A204.1 (cell line): ENCODE measurements at regions not wholly inside any gene's neighbourhood (a gene's known extent, or its start where the extent isn't known, plus 50 kb on each side); places are given as distances from the start of the nearest gene placed in this dataset.

Experiments
- FAIRE-seq: peaks from 2 replicates; lab custom pipeline; 2012; peaks lifted over from hg19 to GRCh38; lab: Jason Lieb, UNC

DNA sequence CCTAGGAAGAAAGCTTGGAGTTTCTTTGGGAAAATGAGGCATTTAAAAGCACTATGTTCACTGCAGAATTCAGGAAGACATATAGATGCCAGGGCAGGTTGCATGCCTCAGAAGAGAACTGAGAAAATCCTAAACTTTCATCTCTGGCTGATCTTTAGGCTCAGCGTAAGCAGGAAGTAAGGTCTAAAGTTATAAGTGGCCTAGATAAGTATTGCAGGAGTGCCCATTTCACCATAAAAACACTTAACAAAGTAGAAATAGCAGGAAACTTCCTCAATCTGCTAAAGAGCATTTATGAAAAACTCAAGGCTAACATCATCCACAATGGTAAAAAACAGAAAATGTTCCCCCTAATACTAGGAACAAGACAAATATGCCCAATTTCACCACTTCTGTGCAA, 320.3 kb downstream of the BMP2 start:
- no peak for FAIRE-seq

DNA sequence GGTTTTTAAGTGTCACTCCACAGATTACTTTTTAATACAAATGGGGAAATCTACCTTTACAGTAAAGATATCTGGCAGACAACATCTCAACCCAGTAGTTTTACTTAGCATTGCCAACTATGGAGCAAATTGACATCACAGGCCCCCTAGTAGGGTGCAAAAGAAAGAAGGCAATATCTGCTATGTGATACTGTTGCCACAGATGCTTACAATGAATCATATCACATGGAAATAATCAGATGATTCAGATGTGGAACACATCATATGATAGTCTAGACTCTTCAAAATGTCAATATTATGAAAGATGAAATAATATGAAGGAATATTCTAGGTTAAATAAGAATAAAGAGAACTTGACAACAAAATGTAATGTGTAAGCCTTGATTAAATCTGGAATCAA, 322.5 kb downstream of the BMP2 start:
- no peak for FAIRE-seq

DNA sequence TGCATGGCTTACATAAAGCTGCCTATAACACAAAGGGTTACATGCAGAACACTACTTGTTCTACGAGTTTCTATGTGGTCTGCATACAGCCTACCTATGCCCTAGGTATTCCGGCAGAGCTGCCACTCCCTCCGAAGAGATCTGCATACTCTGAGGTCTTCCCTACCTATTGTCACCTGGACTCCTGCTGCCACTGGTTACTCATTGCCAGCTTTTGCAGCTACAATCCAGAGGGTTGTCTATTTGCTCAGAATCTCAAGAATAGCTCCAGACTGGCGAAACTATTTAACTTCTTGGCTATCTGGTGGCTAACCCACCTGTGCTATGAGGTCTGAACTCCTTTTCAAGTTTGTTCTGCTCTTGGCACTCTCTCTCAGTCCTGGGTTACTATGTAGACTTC, 323.3 kb downstream of the BMP2 start:
- no peak for FAIRE-seq

DNA sequence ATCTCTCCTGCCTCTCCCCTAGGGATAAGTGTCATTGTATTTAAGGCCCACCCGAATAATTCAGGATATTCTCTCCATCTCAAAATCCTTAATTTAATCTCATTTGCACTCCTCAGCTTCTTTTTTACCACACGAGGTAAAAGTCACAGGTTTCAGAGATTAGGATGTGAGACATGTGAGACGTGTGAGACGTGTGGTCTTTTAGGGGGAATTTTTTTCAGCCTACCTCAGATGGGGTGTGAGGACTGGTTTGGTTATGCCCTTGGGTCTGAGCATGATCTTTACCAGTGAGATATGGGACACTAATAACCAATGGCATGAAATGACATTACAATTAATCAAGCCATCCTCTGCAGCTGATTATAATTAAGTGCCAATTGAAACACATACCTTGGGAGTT, 324.2 kb downstream of the BMP2 start:
- no peak for FAIRE-seq

DNA sequence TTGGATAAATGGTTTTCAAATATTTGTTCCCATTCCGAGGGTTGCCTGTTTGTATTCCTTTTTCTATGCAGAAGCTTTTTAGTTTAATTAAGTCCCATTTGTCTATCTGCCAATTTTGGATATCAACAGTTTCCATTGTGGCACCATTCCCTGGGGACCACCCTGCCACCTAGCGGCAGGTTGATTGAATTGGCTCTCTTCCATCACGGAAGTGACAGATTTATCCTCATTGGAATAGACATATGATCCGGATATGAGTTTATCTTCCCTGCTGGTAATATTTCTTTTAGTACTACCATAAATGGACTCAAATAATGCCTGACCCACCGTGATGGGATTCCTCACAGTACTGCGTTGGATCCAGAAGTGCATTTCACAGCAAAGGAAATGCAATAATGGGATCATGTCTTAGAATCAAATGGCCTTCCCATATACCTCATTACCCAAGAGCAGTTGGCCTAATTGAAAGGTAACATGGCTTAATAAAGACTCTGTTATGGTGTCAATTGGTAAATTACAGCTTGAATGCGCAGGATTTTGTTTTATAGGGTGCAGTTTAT, 327.0 kb downstream of the BMP2 start:
- FAIRE-seq = no peak

DNA sequence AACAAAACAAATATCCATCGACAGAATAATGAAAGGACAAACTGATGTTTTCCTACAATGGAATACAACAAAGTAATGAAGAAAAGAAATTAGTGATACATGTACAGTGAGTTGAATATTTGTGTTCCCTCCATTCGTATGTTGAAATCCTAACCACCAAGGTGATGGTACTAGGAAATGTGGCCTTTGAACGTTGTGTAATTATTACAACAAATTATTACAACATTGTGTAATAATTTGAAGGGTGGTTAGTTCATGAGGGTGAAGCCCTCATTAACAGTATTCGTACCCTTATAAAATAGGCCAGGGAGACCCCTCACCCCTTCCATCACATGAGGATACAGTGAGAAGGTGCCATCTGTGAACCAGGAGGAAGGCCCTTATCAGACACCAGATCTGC, 339.4 kb downstream of the BMP2 start:
- FAIRE-seq = no peak

DNA sequence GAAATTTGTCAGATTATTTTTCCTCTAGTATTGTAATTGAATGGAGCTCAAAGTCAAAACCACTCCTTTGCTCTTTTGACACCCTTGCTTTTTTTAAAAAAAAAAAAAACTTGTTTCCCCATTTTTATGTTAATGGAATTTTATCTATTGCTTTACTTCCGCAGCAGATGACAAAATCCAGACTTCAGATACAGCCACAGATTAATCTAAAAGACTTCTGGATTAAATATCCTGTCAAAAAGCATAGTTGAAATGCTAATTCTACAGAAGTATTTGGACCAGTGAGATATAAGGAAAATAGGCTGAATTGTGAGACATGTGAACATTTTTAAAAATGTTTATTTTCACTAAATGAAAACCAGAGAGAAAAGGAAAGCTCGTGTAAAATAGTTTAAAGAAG, 341.4 kb downstream of the BMP2 start:
- FAIRE-seq = no peak

DNA sequence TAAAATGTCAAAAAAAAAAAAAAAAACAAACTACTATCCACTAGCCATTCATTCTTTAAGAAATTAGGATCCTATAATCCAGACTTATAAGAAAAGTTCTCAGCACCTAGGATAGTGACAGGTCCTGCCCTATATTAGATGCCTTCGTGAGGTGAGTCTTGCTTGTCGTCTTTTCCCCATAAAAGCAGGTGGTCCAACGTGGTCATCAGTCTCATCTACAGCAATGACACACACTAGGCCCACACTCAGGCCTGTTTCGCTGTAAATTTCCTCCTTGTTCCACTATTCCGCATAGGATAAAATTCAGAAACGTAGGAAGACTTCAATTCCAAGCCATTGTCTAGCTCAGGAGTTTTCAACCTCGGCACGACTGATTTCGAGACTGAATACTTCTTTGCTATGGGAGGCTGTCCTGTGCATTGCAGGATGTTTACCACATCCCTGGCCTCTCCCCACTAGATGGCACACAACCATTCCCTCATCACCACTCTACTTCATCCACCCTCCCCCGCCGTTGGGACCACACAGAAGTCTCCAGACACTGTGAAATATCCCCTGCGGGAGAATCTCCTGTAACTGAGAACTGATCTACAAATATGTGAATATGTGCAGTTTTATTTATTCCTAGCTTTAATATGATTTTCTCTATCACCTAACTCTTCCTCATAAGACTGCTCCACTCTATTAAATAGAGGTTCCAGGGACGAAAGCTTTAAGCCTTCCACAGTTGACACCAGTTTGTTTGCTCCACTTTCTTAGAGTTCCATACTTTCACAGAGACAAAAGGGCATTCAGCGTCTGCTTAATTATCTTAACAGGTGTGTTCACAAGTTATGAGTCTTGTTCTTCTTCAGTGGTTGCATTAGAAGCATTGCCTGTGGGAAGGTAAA, 346.3 kb downstream of the BMP2 start:
- FAIRE-seq = no peak

DNA sequence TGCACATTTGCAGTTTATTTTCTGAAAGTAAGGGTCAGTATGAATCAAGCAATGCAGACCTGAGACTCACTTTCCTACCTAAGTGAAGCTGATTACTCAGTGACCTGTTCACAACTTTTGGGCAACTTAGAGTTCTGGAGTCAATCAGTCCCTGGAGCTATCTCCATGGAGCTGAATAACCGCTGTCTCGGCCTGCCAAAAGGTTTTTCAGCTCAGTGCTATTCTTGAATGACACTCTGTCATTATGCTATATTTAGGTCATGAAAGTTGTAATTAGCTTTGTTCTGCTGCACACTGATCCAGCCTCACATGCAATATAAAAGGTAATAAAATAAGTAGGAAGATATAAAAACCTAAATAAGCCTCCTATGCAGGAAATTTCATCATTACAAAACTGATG, 356.0 kb downstream of the BMP2 start:
- no peak for FAIRE-seq

DNA sequence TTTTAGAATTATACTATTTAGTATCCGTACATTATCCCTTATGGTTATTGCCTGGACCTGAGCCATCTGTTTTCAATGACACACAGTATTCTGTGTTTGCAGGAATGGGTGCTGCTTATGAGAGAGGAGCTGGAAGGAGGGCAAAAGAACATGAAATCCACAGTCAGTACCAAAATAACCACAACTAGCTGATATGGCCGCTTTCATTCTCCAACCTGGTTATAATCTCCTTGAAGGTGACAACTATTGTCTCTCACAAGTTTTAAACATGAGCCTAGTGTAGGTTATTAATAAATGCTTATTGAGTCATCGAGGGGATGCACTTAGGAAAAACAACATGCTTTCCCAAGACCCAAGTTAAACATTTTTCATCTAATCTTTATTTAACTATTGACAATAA, 356.6 kb downstream of the BMP2 start:
- no peak for FAIRE-seq

DNA sequence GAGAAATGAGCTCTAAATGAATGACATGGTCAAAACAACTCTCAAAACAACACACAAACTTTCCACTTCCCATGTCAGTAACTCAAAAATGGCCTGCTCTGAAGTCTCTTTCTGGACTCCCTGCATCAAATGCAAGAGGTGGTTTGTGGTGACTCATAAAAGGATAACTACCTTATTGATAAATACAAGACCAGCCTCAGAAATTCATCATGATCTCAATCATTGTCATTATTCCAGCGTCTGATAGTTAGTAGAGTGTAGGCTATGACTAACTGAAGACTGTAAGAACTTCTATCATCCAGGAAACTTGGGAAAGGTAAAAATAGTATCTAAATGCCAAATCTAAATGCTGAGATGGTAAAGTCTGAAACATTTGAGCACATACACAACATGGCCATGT, 369.4 kb downstream of the BMP2 start:
- no peak for FAIRE-seq

DNA sequence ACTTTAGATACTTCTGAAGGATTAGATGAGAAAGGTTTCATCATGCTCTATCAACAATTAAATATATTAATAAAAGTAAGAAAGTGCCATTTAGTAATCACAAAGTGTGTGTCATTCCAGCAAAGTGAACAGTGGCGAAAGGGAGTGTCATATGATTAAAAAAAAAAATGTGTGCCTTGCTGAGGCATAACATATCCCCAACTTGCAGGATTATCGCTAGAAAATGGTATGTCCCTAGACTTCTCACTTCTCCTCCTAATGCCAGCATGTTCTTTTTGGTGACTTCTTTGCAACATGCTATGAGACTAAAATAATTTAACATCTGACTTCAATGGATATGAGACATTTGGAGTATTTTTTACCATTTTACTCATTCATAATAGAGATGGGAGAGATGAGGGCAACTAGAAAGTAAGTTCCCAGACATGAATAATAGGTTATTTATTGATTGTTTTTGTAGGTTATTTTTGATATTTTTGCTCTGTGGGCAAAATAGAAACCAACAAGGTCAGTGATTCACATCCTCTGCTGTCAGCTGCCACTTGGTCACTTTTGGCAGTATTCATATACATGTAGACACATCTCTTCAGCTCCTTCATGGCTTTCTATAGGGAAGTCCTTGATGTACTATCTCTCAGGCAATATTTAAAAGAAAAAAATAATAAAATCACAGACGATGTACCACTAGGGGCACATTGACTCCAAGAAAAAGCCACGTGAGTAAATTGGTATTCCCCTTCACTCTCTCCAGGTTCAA, 370.1 kb downstream of the BMP2 start:
- FAIRE-seq = no peak

DNA sequence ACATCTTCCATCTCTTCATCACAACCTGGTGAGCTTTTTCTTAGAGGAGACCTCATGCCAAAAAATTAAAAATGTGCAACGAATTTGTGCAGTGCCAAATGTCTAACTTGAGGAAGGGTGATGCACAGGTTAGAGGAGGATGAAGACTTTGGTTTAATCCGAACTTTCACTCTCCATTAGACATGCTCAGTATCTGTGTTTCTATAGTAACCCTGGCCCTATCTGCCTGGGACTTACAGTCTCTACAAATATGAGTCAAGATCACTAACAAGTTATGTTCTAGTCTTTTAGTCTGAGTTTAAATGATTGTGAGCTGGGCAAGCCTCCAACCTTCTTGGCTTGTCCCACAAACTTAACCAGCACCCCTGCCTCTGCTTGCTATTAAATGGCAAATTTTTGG, 377.0 kb downstream of the BMP2 start:
- FAIRE-seq = no peak

DNA sequence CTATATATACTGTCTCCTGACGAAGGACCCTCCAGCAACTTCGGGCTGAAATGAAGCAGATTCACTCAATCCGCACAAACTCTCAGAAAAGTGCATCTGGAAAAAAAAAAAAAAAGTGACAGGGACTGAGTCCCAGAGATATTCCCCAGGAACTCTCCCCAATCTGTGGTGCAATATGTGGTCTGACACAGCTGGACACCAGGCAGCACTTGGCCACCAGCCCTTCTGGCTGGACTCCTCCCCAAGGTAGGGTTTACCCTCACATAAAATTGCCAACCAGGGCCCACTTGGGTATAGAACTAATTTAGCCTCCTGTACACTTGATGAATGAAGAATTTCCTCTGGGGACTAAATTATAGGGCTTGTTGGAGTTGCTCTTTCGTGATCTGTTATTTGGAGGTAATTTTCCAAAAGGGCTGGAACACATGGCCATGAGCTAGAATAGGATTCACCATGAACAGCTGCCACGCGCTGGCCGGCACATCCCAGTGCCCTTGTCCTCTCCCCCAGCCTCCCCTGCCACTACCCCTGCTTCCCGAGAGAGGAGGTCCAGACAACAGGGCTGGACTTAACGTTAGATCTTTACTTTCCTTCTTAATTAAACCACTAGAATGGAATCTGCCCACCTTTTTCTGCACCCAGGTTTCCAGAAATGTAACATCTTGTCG, 379.2 kb downstream of the BMP2 start:
- FAIRE-seq = no peak

DNA sequence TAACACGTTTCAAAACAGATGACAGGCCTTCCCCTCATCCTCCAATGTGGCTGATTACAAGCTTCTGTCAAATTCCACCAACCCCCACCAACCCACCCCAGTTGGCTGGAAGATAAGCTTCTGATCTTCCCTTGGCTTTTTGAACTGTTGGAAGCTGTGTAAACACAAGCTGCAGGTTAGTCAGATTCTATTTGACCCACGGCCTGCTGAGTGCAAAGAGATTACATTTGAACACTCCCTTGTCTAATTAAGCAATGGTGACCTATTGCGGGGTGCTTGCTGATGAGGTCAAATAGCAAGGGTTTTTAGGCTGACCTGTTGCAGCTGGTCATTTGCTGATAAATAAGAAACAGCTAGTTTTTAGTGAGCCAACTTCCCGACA, 379.7 kb downstream of the BMP2 start:
- no peak for FAIRE-seq

DNA sequence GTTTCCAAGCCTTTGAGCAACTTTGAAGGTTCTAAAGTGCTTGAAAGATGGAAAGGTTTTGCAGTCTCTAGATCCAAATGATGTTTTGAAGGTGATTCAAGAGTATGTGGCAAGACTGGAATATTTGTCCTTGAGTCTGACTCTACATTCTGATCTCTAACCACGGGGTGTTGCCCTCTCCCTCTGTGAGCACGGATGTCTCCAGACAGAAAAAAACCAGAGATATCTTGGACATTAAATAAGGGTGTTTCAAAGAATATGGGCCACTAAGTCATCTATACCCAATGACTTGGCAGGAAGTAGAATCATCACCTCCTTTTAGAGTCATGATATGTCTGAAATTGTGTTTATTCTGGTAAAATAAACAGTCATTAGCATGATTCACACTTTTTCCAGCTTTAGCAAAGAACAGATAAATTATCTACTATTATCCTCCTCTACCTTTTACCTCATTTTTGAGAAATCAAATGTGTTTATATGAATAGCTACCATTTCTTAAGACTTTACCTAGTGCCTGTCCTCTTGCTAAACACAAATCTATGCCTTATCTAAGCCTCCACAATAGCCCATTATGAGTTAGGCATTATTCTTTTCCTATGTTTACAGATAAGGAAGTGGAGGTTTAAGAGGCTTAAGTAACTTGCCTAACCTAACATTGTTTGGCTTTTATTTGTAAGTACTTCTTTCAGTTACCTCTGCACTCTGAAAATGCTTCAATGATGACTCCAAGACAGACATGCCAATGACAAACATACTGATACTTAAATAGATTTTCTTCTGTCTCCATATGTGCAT, 384.4 kb downstream of the BMP2 start:
- FAIRE-seq = no peak

DNA sequence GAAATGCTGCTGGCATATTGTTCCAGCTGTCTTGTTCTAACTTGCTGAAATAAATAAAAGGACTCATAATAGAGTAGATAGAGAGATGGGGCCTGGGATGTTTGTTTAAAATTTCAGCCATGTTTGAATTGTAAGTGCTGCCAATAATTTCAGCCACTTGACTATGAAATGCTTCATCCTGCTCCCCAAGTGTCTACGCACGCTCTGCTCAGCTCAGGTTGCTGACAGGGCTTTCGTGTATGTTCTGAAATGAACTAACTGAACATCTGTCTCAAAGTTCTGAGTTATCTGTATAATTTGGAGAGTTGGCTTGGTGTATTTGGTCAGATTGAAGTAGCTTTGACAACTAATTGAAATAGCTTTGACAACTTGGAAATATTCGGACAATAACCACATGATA, 387.8 kb downstream of the BMP2 start:
- FAIRE-seq = no peak

DNA sequence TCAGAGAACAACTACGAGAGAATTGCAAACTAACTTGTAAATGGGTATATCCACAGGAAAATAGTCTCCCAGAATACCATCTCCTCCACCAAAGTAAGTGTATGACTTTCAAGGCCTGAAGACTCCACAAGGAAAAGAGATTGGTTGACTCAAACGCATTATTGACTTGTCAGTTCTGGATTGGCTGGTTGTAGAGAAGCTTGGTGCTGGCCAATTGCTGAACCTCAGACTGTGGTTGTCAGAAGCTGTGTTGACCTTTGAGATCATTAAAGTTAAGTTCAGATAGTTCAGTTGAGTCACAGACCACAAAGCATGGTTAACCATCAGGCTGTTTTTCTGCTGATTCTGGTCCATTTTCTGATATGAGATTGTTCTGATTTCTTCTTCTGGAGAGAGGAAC, 388.3 kb downstream of the BMP2 start:
- no peak for FAIRE-seq

DNA sequence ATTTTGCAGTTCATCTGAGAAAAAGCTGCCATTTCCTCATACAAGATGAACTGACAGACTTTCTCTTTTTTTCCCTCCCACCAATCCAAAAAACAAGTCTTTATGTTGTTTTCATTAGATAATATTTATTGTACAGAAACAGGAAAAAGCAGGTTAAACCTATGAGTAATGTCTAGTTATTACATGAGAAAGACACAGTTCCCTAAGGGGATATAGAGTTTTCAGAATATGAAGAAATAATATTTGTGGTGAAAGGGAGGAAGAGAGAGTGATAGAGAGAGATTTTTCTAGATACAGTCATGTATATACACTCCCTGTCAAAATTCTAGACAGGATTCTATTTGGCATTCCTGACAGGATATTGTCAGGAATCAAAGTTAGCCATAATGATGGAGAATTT, 392.4 kb downstream of the BMP2 start:
- no peak for FAIRE-seq

DNA sequence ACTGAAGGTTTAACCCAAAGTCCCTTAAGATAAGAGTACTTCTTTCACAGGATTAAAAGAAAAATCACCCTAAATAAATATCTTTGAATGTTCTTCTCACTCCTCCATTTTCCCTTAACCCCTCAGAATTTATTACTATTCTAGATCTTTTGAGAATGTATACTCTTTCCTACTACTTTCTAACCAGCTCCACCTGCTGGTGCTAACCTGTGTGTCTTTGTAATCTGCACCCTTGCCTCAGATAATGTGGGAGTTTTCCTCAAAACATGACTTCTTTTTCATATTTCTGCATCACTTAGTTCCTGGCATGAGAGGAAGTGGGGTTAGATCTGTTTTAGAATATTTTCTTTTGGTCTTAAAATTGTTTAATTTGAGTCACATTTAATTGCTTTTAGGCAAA, 394.2 kb downstream of the BMP2 start:
- FAIRE-seq = no peak

DNA sequence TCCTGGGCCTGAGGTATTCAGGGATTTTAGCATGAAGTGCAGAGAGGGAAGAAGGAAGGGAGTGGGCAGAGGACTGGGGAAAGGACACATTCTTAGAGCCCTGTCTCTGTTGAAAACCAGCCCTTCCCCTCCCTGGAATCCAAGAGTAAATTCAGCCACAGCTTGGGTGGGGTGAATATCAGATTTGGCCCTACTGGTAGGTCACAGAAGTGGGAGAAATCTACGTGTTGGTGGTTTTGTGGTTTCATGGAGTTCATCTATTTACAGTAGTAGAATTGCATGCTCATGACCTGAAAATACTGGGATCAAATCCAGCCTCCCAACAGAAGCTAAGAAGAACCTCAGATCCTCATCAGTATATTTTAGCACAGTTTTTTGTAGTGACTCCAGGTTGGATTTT, 404.4 kb downstream of the BMP2 start:
- no peak for FAIRE-seq

DNA sequence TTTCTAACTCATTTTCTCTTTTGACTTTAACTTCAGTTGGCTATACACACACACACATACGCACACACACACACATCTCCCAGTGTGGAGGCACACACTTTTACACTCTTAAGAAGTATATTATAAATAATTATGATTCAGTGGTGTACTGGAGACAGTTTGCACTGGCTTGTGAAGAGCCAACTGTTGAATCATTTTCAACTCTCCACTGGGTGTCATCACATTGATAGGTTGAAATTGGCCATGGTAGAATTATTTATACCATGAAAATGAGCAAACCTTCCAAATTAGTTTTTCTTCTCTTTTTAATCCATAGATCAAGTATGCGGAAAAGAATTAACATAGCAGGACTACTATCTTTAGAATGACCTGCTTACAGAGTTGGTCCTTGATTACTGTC, 407.1 kb downstream of the BMP2 start:
- FAIRE-seq = no peak
